Fibroblast of skin of back (primary cell): ENCODE measurements at regions not wholly inside any gene's neighbourhood (a gene's known extent, or its start where the extent isn't known, plus 50 kb on each side); places are given as distances from the start of the nearest gene placed in this dataset.

ENCODE experiments used
- DNase-seq: peaks from one replicate; pipeline ENCODE4 v3.0.0-alpha.2; 2013

- DNase-seq, result no peak
These were observed 330.6 kb downstream of the RND3 start for GRCh38 chr2:150156876-150157275.

- no peak for DNase-seq
These were observed 331.1 kb downstream of the RND3 start for GRCh38 chr2:150156415-150156814.

GRCh38 chr2:150154308-150154797 lies 333.1 kb downstream of the RND3 start:
- no peak for DNase-seq

- no peak for DNase-seq
These were observed 333.7 kb downstream of the RND3 start for GRCh38 chr2:150153646-150154307.

- no peak for DNase-seq
These were observed 335.2 kb downstream of the RND3 start for GRCh38 chr2:150152230-150152629.

GRCh38 chr2:150150144-150150543 lies 337.3 kb downstream of the RND3 start:
- DNase-seq, result no peak

- peak; percentile 49 for DNase-seq
These were observed 339.4 kb downstream of the RND3 start for GRCh38 chr2:150147889-150148683.

- no peak for DNase-seq
These were observed 340.6 kb downstream of the RND3 start for GRCh38 chr2:150146879-150147278.

- DNase-seq, result no peak
These were observed 342.2 kb downstream of the RND3 start for GRCh38 chr2:150145299-150145692.

- DNase-seq, result peak; percentile 72
These were observed 342.7 kb downstream of the RND3 start for GRCh38 chr2:150144546-150145298.

- DNase-seq, result peak; percentile 87
These were observed 344.4 kb downstream of the RND3 start for GRCh38 chr2:150143087-150143536.

- peak; percentile 96 for DNase-seq
These were observed 344.9 kb downstream of the RND3 start for GRCh38 chr2:150142561-150142960.

- peak; percentile 88 for DNase-seq
These were observed 346.1 kb downstream of the RND3 start for GRCh38 chr2:150141226-150142001.

- DNase-seq, result no peak
These were observed 346.7 kb downstream of the RND3 start for GRCh38 chr2:150140777-150141176.

GRCh38 chr2:150138587-150138986 lies 348.9 kb downstream of the RND3 start:
- no peak for DNase-seq

- DNase-seq, result no peak
These were observed 350.0 kb downstream of the RND3 start for GRCh38 chr2:150137338-150138069.

GRCh38 chr2:150136893-150137292 lies 350.6 kb downstream of the RND3 start:
- no peak for DNase-seq

GRCh38 chr2:150136401-150136800 lies 351.1 kb downstream of the RND3 start:
- DNase-seq, result peak; percentile 50

- DNase-seq, result no peak
These were observed 352.1 kb downstream of the RND3 start for GRCh38 chr2:150135223-150135883.

GRCh38 chr2:150134223-150134857 lies 353.1 kb downstream of the RND3 start:
- no peak for DNase-seq
